ENCODE measurements at regions not wholly inside any gene's neighbourhood (a gene's known extent, or its start where the extent isn't known, plus 50 kb on each side); places are given as distances from the start of the nearest gene placed in this dataset.
"Not testable (repeated sequence)": the region's sequence is repeated elsewhere in the genome, so short reads cannot be mapped to it uniquely, and the experiment has no call there.

DNA sequence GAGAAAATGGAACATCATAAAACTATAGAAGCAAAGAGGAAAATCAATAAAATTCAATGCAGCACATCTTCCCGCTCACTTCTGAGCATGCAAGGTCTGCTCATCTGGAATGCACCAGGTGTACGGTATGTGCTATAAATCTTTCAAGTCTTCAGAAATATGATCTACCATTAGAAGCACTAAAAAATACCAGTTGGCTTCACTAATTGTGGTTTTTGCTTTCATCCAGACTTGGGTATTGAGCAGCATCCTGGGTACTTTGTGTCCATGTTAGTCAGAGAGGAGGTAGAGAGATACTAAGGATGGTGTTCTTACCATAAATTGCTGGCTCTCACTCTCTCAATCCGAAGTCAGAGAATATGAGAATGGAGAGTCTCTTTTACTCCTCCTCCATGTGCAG lies 477.1 kb downstream of the PPARGC1A start:
- Histone ChIP-seq H3K4me2 (ENCODE audit: extremely low read depth, insufficient read depth, low read length) (no peak overlapping the region), H3K79me2 (ENCODE audit: control insufficient read depth, insufficient read depth, low read length) (no peaks in the 10 kb centered on the region), H4K20me1 (ENCODE audit: control insufficient read depth, extremely low read depth, insufficient read depth, low read length) (no peaks in the 10 kb centered on the region), H3K36me3 (ENCODE audit: control insufficient read depth, insufficient read depth, low read length) (no peaks in the 10 kb centered on the region), H3K27ac (ENCODE audit: insufficient read depth, low read length) (no peak overlapping the region), H3K4me1 (ENCODE audit: control insufficient read depth, extremely low read depth, insufficient read depth, low read length) (no peaks in the 10 kb centered on the region), H2AFZ (ENCODE audit: low read length) (no peak overlapping the region), H3K4me3 (replicated peaks in 1 of 4; ENCODE audit: control extremely low read depth in 1 of 4, insufficient read depth in 1 of 4, low read depth in 3 of 4, low read length in 4 of 4) (no peak overlapping the region), H3K9ac (ENCODE audit: insufficient read depth, low read length) (no peak overlapping the region), H3K9me3 (ENCODE audit: control insufficient read depth, insufficient read depth, low read depth, low read length) (no peaks in the 10 kb centered on the region), H3K27me3 (ENCODE audit: control insufficient read depth, insufficient read depth, low read length) (no peaks in the 10 kb centered on the region)
- TF ChIP-seq CTCF (conservative IDR thresholded peaks at IDR 0.05 in 1 of 2, IDR thresholded peaks at IDR 0.05 in 1 of 2; ENCODE audit: low read depth in 1 of 2, low read length in 2 of 2) (no peak), EZH2 (IDR thresholded peaks at IDR 0.05; ENCODE audit: low read length, missing control alignments) (no peak)
- DNase-seq (ENCODE audit: low read depth in 2 of 2): no peak

- H3K79me2 ChIP-seq (ENCODE audit: control insufficient read depth, insufficient read depth, low read length); H3K27me3 ChIP-seq (ENCODE audit: control insufficient read depth, insufficient read depth, low read length); H4K20me1 ChIP-seq (ENCODE audit: control insufficient read depth, extremely low read depth, insufficient read depth, low read length); H3K4me1 ChIP-seq (ENCODE audit: control insufficient read depth, extremely low read depth, insufficient read depth, low read length); H3K9ac ChIP-seq (ENCODE audit: insufficient read depth, low read length); H3K4me3 ChIP-seq (replicated peaks in 1 of 4; ENCODE audit: control extremely low read depth in 1 of 4, insufficient read depth in 1 of 4, low read depth in 3 of 4, low read length in 4 of 4); H3K36me3 ChIP-seq (ENCODE audit: control insufficient read depth, insufficient read depth, low read length); H3K9me3 ChIP-seq (ENCODE audit: control insufficient read depth, insufficient read depth, low read depth, low read length); DNase-seq (ENCODE audit: low read depth in 2 of 2); H3K27ac ChIP-seq (ENCODE audit: insufficient read depth, low read length); H2AFZ ChIP-seq (ENCODE audit: low read length); H3K4me2 ChIP-seq (ENCODE audit: extremely low read depth, insufficient read depth, low read length): not testable (repeated sequence)
Measured at GRCh38 chr4:23408913-23409312, 480.9 kb downstream of the PPARGC1A start.

DNA sequence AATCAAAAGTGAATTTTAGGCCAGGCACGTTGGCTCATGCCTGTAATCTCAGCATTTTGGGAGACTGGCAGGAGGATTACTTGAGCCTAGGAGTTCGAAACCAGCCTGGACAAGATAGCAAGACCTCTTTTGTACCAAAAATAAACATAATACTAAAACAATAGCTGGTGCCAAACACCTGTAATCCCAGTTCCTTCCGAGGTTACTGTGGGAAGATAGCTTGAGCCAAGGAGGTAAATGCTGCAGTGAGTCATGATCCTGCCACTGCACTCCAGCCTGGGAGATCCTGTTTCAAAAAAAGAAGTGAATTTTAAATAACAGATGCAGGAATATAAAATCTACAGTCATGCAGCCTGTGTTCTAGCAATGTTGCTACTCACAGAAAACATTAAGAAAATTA lies 488.3 kb downstream of the PPARGC1A start:
- H3K36me3 ChIP-seq (ENCODE audit: control insufficient read depth, insufficient read depth, low read length): no peaks in the 10 kb centered on the region
- H3K9ac ChIP-seq (ENCODE audit: insufficient read depth, low read length): no peak overlapping the region
- H2AFZ ChIP-seq (ENCODE audit: low read length): no peak overlapping the region

More for the DNA sequence above, 488.3 kb downstream of the PPARGC1A start:
- no peaks in the 10 kb centered on the region for H3K9me3 ChIP-seq (ENCODE audit: control insufficient read depth, insufficient read depth, low read depth, low read length)
- no peak overlapping the region for H3K4me3 ChIP-seq (replicated peaks in 1 of 4; ENCODE audit: control extremely low read depth in 1 of 4, insufficient read depth in 1 of 4, low read depth in 3 of 4, low read length in 4 of 4)
- H3K79me2 ChIP-seq (ENCODE audit: control insufficient read depth, insufficient read depth, low read length): no peaks in the 10 kb centered on the region
- peak in 1 of 2 donors; percentile 50 for DNase-seq (ENCODE audit: low read depth in 2 of 2)
- no peaks in the 10 kb centered on the region for H3K4me1 ChIP-seq (ENCODE audit: control insufficient read depth, extremely low read depth, insufficient read depth, low read length)
- no peak overlapping the region for H3K4me2 ChIP-seq (ENCODE audit: extremely low read depth, insufficient read depth, low read length)
- H3K27ac ChIP-seq (ENCODE audit: insufficient read depth, low read length): no peak overlapping the region
- TF ChIP-seq EZH2 (IDR thresholded peaks at IDR 0.05; ENCODE audit: low read length, missing control alignments): no peak
- TF ChIP-seq CTCF (conservative IDR thresholded peaks at IDR 0.05 in 1 of 2, IDR thresholded peaks at IDR 0.05 in 1 of 2; ENCODE audit: low read depth in 1 of 2, low read length in 2 of 2): no peak
- H4K20me1 ChIP-seq (ENCODE audit: control insufficient read depth, extremely low read depth, insufficient read depth, low read length): no peaks in the 10 kb centered on the region
- no peaks in the 10 kb centered on the region for H3K27me3 ChIP-seq (ENCODE audit: control insufficient read depth, insufficient read depth, low read length)

Data from fibroblast of lung (primary cell).